ENCODE measurements at regions not wholly inside any gene's neighbourhood (a gene's known extent, or its start where the extent isn't known, plus 50 kb on each side); places are given as distances from the start of the nearest gene placed in this dataset.

GRCh38 chr14:54332490-54332889 lies 64.3 kb upstream of the CDKN3 start:
- no peak for TF ChIP-seq CEBPB (IDR thresholded peaks at IDR 0.05)
- TF ChIP-seq YY1 (IDR thresholded peaks at IDR 0.05; ENCODE audit: low read depth) = no peak
- TF ChIP-seq REST (IDR thresholded peaks at IDR 0.05; ENCODE audit: low read depth) = no peak
- no peak for TF ChIP-seq MAX (IDR thresholded peaks at IDR 0.05)
- no peak for TF ChIP-seq EP300 (IDR thresholded peaks at IDR 0.05; ENCODE audit: borderline replicate concordance)
- no peak for TF ChIP-seq TAF1 (IDR thresholded peaks at IDR 0.05; ENCODE audit: low read depth)
- no peak for TF ChIP-seq USF1 (IDR thresholded peaks at IDR 0.05)
- TF ChIP-seq RAD21 (IDR thresholded peaks at IDR 0.05; ENCODE audit: low read depth) = no peak
- no peak for TF ChIP-seq FOXM1 (IDR thresholded peaks at IDR 0.05; ENCODE audit: borderline replicate concordance, low read depth)
- no peak for TF ChIP-seq CREB1 (IDR thresholded peaks at IDR 0.05; ENCODE audit: low read depth)
- TF ChIP-seq ZBTB7A (IDR thresholded peaks at IDR 0.05; ENCODE audit: low read depth) = no peak
- TF ChIP-seq TCF12 (IDR thresholded peaks at IDR 0.05; ENCODE audit: low read depth) = no peak

Measured in Ishikawa (cell line).